Osteoblast (primary cell): ENCODE measurements at regions not wholly inside any gene's neighbourhood (a gene's known extent, or its start where the extent isn't known, plus 50 kb on each side); places are given as distances from the start of the nearest gene placed in this dataset.

ENCODE experiments used
- DNase-seq: peaks from one replicate; pipeline ENCODE4 v3.0.0; 2011; ENCODE audit warnings: low spot score, mixed read lengths; ENCODE audit not compliant: insufficient read length; ENCODE audit errors: missing footprints
- H2AFZ ChIP-seq: 2 replicates; pipeline ENCODE4 v1.6.0; 2011; ENCODE audit warnings: mild to moderate bottlenecking, low read length
- H3K27ac ChIP-seq: 2 replicates; pipeline ENCODE4 v1.5.1; 2011; ENCODE audit warnings: mild to moderate bottlenecking, low read depth, low read length, moderate library complexity
- H3K27me3 ChIP-seq: 2 replicates; pipeline ENCODE4 v1.6.0; 2012; ENCODE audit warnings: mild to moderate bottlenecking, control low read depth, inconsistent platforms, low read length, moderate library complexity; ENCODE audit not compliant: insufficient read depth
- H3K36me3 ChIP-seq: 2 replicates; pipeline ENCODE4 v1.5.1; 2011; ENCODE audit warnings: mild to moderate bottlenecking, low read length, control low read depth, moderate library complexity; ENCODE audit not compliant: insufficient read depth
- H3K4me1 ChIP-seq: 2 replicates; pipeline ENCODE4 v1.5.1; 2011; ENCODE audit warnings: mild to moderate bottlenecking, low read length, control low read depth, moderate library complexity; ENCODE audit not compliant: insufficient read depth
- H3K4me2 ChIP-seq: 2 replicates; pipeline ENCODE4 v1.6.0; 2011; ENCODE audit warnings: mild to moderate bottlenecking, low read length; ENCODE audit not compliant: insufficient read depth
- H3K4me3 ChIP-seq: fragments of 200-600 bp; sonication (generic); 3 replicates; pipeline ENCODE4 v1.5.1; 2012; ENCODE audit warnings: mild to moderate bottlenecking, low read length, inconsistent platforms; ENCODE audit not compliant: insufficient read depth
- H3K79me2 ChIP-seq: 2 replicates; pipeline ENCODE4 v1.6.0; 2012; ENCODE audit warnings: mild to moderate bottlenecking, low read length, control low read depth, inconsistent platforms; ENCODE audit not compliant: insufficient read depth
- H3K9me3 ChIP-seq: 2 replicates; pipeline ENCODE4 v1.5.1; 2011; ENCODE audit warnings: low read depth, low read length, control low read depth
- H4K20me1 ChIP-seq: 2 replicates; pipeline ENCODE4 v1.6.0; 2012; ENCODE audit warnings: mild to moderate bottlenecking, low read length, control low read depth; ENCODE audit not compliant: insufficient read depth
- CTCF ChIP-seq: IDR thresholded peaks from 2 replicates; pipeline ENCODE4 v1.5.1; 2011; ENCODE audit warnings: mild to moderate bottlenecking, low read depth, low read length, moderate library complexity; ENCODE audit errors: extremely low read depth

- no peak overlapping the region for H2AFZ ChIP-seq
- no peak for TF ChIP-seq CTCF
Observed at GRCh38 chr9:86720639-86721225, 226.6 kb downstream of the GAS1 start.

GRCh38 chr9:86718388-86719049 lies 228.8 kb downstream of the GAS1 start:
- H3K36me3 ChIP-seq, result no peaks in the 10 kb centered on the region
- no peak for DNase-seq
- H3K79me2 ChIP-seq, result no peaks in the 10 kb centered on the region
- no peaks in the 10 kb centered on the region for H4K20me1 ChIP-seq
- H3K9me3 ChIP-seq, result no peaks in the 10 kb centered on the region
- no peaks in the 10 kb centered on the region for H3K27me3 ChIP-seq
- no peak overlapping the region for H3K27ac ChIP-seq
- no peak overlapping the region for H2AFZ ChIP-seq
- H3K4me3 ChIP-seq, result no peak overlapping the region
- peaks cover 28% of the 10 kb centered on the region for H3K4me1 ChIP-seq
- no peak overlapping the region for H3K4me2 ChIP-seq
- no peak for TF ChIP-seq CTCF

More at GRCh38 chr9:86720639-86721225, 226.6 kb downstream of the GAS1 start:
- no peak for DNase-seq
- peak overlapping the region; percentile 59 for H3K27ac ChIP-seq
- no peaks in the 10 kb centered on the region for H3K27me3 ChIP-seq
- H3K4me1 ChIP-seq, result peaks cover 23% of the 10 kb centered on the region
- no peaks in the 10 kb centered on the region for H4K20me1 ChIP-seq
- H3K4me2 ChIP-seq, result no peak overlapping the region
- H3K4me3 ChIP-seq, result no peak overlapping the region
- H3K9me3 ChIP-seq, result no peaks in the 10 kb centered on the region
- H3K36me3 ChIP-seq, result no peaks in the 10 kb centered on the region
- H3K79me2 ChIP-seq, result no peaks in the 10 kb centered on the region

GRCh38 chr9:86716326-86716922 lies 230.9 kb downstream of the GAS1 start:
- H3K36me3 ChIP-seq, result no peaks in the 10 kb centered on the region
- no peak overlapping the region for H3K27ac ChIP-seq
- no peaks in the 10 kb centered on the region for H3K79me2 ChIP-seq
- H4K20me1 ChIP-seq, result no peaks in the 10 kb centered on the region
- no peaks in the 10 kb centered on the region for H3K27me3 ChIP-seq
- H2AFZ ChIP-seq, result no peak overlapping the region
- no peak overlapping the region for H3K4me2 ChIP-seq
- H3K4me1 ChIP-seq, result peaks cover 18% of the 10 kb centered on the region
- DNase-seq, result no peak
- H3K9me3 ChIP-seq, result no peaks in the 10 kb centered on the region
- H3K4me3 ChIP-seq, result no peak overlapping the region
- no peak for TF ChIP-seq CTCF

GRCh38 chr9:86714999-86715398 lies 232.3 kb downstream of the GAS1 start:
- DNase-seq, result no peak
- H3K4me1 ChIP-seq, result peaks cover 11% of the 10 kb centered on the region
- no peaks in the 10 kb centered on the region for H3K27me3 ChIP-seq
- no peaks in the 10 kb centered on the region for H3K79me2 ChIP-seq
- H3K4me3 ChIP-seq, result no peak overlapping the region
- H3K36me3 ChIP-seq, result no peaks in the 10 kb centered on the region
- H3K27ac ChIP-seq, result peak overlapping the region; percentile 62
- no peaks in the 10 kb centered on the region for H3K9me3 ChIP-seq
- no peak overlapping the region for H3K4me2 ChIP-seq
- no peak overlapping the region for H2AFZ ChIP-seq
- no peak for TF ChIP-seq CTCF
- no peaks in the 10 kb centered on the region for H4K20me1 ChIP-seq
